ENCODE measurements at regions not wholly inside any gene's neighbourhood (a gene's known extent, or its start where the extent isn't known, plus 50 kb on each side); places are given as distances from the start of the nearest gene placed in this dataset.

DNA sequence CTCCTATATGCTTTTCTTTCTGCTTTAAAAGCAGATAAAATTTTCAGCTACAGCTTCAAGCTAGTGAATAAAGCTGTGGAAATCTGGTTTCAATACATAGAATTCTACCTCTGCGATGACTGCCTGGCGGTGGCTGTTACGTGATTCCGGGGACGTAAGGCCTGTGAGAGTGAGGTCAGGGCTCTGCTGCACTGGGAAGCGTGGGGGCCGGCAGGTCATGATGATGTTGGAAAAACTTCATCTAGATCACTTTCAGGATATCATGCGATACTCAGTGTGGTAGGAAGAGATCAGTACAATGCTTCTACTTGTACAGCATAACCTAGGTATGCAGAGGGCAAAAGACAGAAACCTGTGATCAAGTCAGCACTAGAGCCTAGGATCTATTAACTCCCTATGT is 546.8 kb upstream of the B3GAT1 start:
- no peak for DNase-seq (ENCODE audit: extremely low read depth in 1 of 4, low spot score in 3 of 4)
- TF ChIP-seq ARID3B (CRISPR knock-in tag; IDR thresholded peaks at IDR 0.05; ENCODE audit: borderline replicate concordance), result no peak
- no peak for TF ChIP-seq KLF1 (tag; IDR thresholded peaks at IDR 0.05)
- ChIA-PET CTCF (ENCODE audit: low intra/inter-chr PET ratio) (no interaction called here), POLR2A (no interaction called here)
- no peak overlapping the region for H2AFZ ChIP-seq (ENCODE audit: low read depth, low read length)
- no TSS peak for BruUV-seq (replicated peaks)
- no peaks in the 10 kb centered on the region for H3K36me3 ChIP-seq (ENCODE audit: control insufficient read depth, insufficient read depth, low read length)
- H3K4me2 ChIP-seq (ENCODE audit: insufficient read depth, low read length), result no peak overlapping the region
- no peak for FAIRE-seq
- H4K20me1 ChIP-seq (replicated peaks; ENCODE audit: control insufficient read depth, insufficient read depth, low read length), result no peaks in the 10 kb centered on the region
- no peak overlapping the region for H3K4me3 ChIP-seq
- H3K4me1 ChIP-seq (replicated peaks in 1 of 2; ENCODE audit: control insufficient read depth in 2 of 2, insufficient read depth in 2 of 2, low read length in 2 of 2), result no peaks in the 10 kb centered on the region
- in situ Hi-C loops (cut with MboI) (no loop called here), intact Hi-C loops (cut with micrococcal nuclease) (no loop called here)
- no peak overlapping the region for H3K27ac ChIP-seq (ENCODE audit: extremely low read depth, low read depth, low read length)
- H3K9me3 ChIP-seq (replicated peaks; ENCODE audit: control insufficient read depth, insufficient read depth, low read depth, low read length), result no peaks in the 10 kb centered on the region
- peaks cover 7 to 14% of the 10 kb centered on the region in 2 experiments; a peak in 4 of 5 replicates for H3K27me3 ChIP-seq (ENCODE audit: control insufficient read depth in 2 of 2, insufficient read depth in 2 of 2, low read length in 2 of 2)
- no peak overlapping the region for H3K9ac ChIP-seq (ENCODE audit: insufficient read depth in 1 of 2, low read depth in 2 of 2, low read length in 2 of 2)
- 2% methylated on average over 8 of the region's 8 CpGs for WGBS (ENCODE audit: insufficient coverage, low coverage, missing lambda C conversion rate)
- ATAC-seq, result no peak
- H3K79me2 ChIP-seq (ENCODE audit: control insufficient read depth, insufficient read depth, low read length), result no peaks in the 10 kb centered on the region
- H3K9me1 ChIP-seq (ENCODE audit: control insufficient read depth, insufficient read depth, low read length), result no peaks in the 10 kb centered on the region

DNA sequence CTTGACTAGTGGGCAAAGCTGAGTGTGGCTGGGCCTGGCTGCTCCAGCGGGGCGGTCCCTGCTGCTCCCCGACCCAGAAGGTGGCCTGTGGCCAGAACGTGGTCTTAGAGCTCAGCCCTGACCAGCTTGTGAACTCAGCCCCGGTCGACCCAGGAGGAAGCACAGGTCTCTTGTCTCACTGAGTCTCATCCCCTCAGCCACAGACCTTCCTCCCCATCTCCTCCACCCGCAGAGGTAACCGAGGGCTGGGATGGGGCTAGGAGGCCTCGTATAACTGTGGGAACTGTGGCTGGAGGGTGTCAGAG is 546.2 kb upstream of the B3GAT1 start:
- no peak overlapping the region for H2AFZ ChIP-seq (ENCODE audit: low read depth, low read length)
- no peaks in the 10 kb centered on the region for H3K4me1 ChIP-seq (replicated peaks in 1 of 2; ENCODE audit: control insufficient read depth in 2 of 2, insufficient read depth in 2 of 2, low read length in 2 of 2)
- peaks cover 7 to 14% of the 10 kb centered on the region in 2 experiments; a peak in 4 of 5 replicates for H3K27me3 ChIP-seq (ENCODE audit: control insufficient read depth in 2 of 2, insufficient read depth in 2 of 2, low read length in 2 of 2)
- DNase-seq (ENCODE audit: extremely low read depth in 1 of 4, low spot score in 3 of 4) (no peak), FAIRE-seq (no peak), ATAC-seq (no peak)
- in situ Hi-C loops (cut with MboI), result no loop called here
- ChIA-PET POLR2A (no interaction called here), CTCF (ENCODE audit: low intra/inter-chr PET ratio) (no interaction called here)
- no peak overlapping the region for H3K27ac ChIP-seq (ENCODE audit: extremely low read depth, low read depth, low read length)
- TF ChIP-seq JUND (IDR thresholded peaks at IDR 0.05; ENCODE audit: borderline replicate concordance, low read depth, low read length), result no peak
- no peak for TF ChIP-seq JUND (tag; IDR thresholded peaks at IDR 0.05; ENCODE audit: borderline replicate concordance, low read depth, low read length)
- TF ChIP-seq ZNF75A (CRISPR knock-in tag; IDR thresholded peaks at IDR 0.05), result no peak
- TF ChIP-seq, protein P1, sequence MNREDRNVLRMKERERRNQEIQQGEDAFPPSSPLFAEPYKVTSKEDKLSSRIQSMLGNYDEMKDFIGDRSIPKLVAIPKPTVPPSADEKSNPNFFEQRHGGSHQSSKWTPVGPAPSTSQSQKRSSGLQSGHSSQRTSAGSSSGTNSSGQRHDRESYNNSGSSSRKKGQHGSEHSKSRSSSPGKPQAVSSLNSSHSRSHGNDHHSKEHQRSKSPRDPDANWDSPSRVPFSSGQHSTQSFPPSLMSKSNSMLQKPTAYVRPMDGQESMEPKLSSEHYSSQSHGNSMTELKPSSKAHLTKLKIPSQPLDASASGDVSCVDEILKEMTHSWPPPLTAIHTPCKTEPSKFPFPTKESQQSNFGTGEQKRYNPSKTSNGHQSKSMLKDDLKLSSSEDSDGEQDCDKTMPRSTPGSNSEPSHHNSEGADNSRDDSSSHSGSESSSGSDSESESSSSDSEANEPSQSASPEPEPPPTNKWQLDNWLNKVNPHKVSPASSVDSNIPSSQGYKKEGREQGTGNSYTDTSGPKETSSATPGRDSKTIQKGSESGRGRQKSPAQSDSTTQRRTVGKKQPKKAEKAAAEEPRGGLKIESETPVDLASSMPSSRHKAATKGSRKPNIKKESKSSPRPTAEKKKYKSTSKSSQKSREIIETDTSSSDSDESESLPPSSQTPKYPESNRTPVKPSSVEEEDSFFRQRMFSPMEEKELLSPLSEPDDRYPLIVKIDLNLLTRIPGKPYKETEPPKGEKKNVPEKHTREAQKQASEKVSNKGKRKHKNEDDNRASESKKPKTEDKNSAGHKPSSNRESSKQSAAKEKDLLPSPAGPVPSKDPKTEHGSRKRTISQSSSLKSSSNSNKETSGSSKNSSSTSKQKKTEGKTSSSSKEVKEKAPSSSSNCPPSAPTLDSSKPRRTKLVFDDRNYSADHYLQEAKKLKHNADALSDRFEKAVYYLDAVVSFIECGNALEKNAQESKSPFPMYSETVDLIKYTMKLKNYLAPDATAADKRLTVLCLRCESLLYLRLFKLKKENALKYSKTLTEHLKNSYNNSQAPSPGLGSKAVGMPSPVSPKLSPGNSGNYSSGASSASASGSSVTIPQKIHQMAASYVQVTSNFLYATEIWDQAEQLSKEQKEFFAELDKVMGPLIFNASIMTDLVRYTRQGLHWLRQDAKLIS (CRISPR knock-in tag; IDR thresholded peaks at IDR 0.05), result no peak
- no peaks in the 10 kb centered on the region for H4K20me1 ChIP-seq (replicated peaks; ENCODE audit: control insufficient read depth, insufficient read depth, low read length)
- H3K9me3 ChIP-seq (replicated peaks; ENCODE audit: control insufficient read depth, insufficient read depth, low read depth, low read length), result no peaks in the 10 kb centered on the region
- H3K36me3 ChIP-seq (ENCODE audit: control insufficient read depth, insufficient read depth, low read length), result no peaks in the 10 kb centered on the region
- H3K4me3 ChIP-seq, result no peak overlapping the region
- H3K9me1 ChIP-seq (ENCODE audit: control insufficient read depth, insufficient read depth, low read length), result no peaks in the 10 kb centered on the region
- H3K4me2 ChIP-seq (ENCODE audit: insufficient read depth, low read length), result no peak overlapping the region
- under 1% methylated on average over 8 of the region's 9 CpGs for WGBS (ENCODE audit: insufficient coverage, low coverage, missing lambda C conversion rate)
- H3K79me2 ChIP-seq (ENCODE audit: control insufficient read depth, insufficient read depth, low read length), result no peaks in the 10 kb centered on the region
- H3K9ac ChIP-seq (ENCODE audit: insufficient read depth in 1 of 2, low read depth in 2 of 2, low read length in 2 of 2), result no peak overlapping the region
- BruUV-seq (replicated peaks), result no TSS peak
- intact Hi-C loops (cut with micrococcal nuclease), result no loop called here
